ENCODE measurements at regions not wholly inside any gene's neighbourhood (a gene's known extent, or its start where the extent isn't known, plus 50 kb on each side); places are given as distances from the start of the nearest gene placed in this dataset.
"Not testable (repeated sequence)": the region's sequence is repeated elsewhere in the genome, so short reads cannot be mapped to it uniquely, and the experiment has no call there.

- no peak for DNase-seq (ENCODE audit: low read depth)
- TF ChIP-seq, protein P1, sequence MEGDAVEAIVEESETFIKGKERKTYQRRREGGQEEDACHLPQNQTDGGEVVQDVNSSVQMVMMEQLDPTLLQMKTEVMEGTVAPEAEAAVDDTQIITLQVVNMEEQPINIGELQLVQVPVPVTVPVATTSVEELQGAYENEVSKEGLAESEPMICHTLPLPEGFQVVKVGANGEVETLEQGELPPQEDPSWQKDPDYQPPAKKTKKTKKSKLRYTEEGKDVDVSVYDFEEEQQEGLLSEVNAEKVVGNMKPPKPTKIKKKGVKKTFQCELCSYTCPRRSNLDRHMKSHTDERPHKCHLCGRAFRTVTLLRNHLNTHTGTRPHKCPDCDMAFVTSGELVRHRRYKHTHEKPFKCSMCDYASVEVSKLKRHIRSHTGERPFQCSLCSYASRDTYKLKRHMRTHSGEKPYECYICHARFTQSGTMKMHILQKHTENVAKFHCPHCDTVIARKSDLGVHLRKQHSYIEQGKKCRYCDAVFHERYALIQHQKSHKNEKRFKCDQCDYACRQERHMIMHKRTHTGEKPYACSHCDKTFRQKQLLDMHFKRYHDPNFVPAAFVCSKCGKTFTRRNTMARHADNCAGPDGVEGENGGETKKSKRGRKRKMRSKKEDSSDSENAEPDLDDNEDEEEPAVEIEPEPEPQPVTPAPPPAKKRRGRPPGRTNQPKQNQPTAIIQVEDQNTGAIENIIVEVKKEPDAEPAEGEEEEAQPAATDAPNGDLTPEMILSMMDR (IDR thresholded peaks at IDR 0.05; ENCODE audit: insufficient read depth, low read depth, low read length, missing control alignments), result no peak
- H3K4me3 ChIP-seq (ENCODE audit: low read length), result no peak overlapping the region
These were observed 148.9 kb upstream of the FAM47C start for GRCh38 chrX:36859231-36859630.

- TF ChIP-seq, protein P1 (IDR thresholded peaks at IDR 0.05; ENCODE audit: insufficient read depth, low read depth, low read length, missing control alignments), result no peak
- DNase-seq (ENCODE audit: low read depth), result no peak
- no peak overlapping the region for H3K4me3 ChIP-seq (ENCODE audit: low read length)
These were observed 146.6 kb upstream of the FAM47C start for GRCh38 chrX:36861601-36862000.

- H3K4me3 ChIP-seq (ENCODE audit: low read length), result no peak overlapping the region
- peak; percentile 29 for DNase-seq (ENCODE audit: low read depth)
- TF ChIP-seq, protein P1 (IDR thresholded peaks at IDR 0.05; ENCODE audit: insufficient read depth, low read depth, low read length, missing control alignments), result peak; percentile 30
These were observed 141.0 kb upstream of the FAM47C start for GRCh38 chrX:36867143-36867542.

- no peak overlapping the region for H3K4me3 ChIP-seq (ENCODE audit: low read length)
- TF ChIP-seq, protein P1 (IDR thresholded peaks at IDR 0.05; ENCODE audit: insufficient read depth, low read depth, low read length, missing control alignments), result no peak
- no peak for DNase-seq (ENCODE audit: low read depth)
These were observed 139.6 kb upstream of the FAM47C start for GRCh38 chrX:36868592-36868991.

GRCh38 chrX:36869457-36869856, 138.7 kb upstream of the FAM47C start:
- DNase-seq (ENCODE audit: low read depth), result no peak
- TF ChIP-seq, protein P1 (IDR thresholded peaks at IDR 0.05; ENCODE audit: insufficient read depth, low read depth, low read length, missing control alignments), result no peak
- no peak overlapping the region for H3K4me3 ChIP-seq (ENCODE audit: low read length)

DNA sequence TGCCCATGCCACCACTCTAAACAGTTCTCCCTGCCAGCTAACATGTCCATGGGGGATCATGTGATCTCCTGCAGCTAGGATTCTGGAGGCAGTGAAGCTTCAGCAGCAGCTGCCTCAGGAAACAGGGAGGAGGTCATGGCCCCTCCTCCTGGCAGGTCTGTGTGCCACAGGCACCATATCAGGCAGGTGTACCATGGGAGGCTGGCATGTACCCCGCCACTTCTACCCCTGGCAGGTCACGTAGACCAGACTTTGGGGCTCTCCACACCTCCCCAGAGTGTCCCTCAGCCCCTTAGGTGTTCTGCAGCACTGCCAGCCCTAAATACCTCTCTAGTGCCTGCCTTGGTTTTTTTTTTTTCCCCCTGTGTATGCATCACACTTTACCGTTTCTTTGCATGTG, 110.5 kb upstream of the FAM47C start:
- H3K4me3 ChIP-seq (ENCODE audit: low read length), result no peak overlapping the region
- TF ChIP-seq, protein P1 (IDR thresholded peaks at IDR 0.05; ENCODE audit: insufficient read depth, low read depth, low read length, missing control alignments), result no peak
- no peak for DNase-seq (ENCODE audit: low read depth)

GRCh38 chrX:36898301-36898700, 109.9 kb upstream of the FAM47C start:
- DNase-seq (ENCODE audit: low read depth), result peak; percentile 13
- no peak overlapping the region for H3K4me3 ChIP-seq (ENCODE audit: low read length)
- TF ChIP-seq, protein P1 (IDR thresholded peaks at IDR 0.05; ENCODE audit: insufficient read depth, low read depth, low read length, missing control alignments), result peak; percentile 50

GRCh38 chrX:36904561-36904960, 103.6 kb upstream of the FAM47C start:
- not testable (repeated sequence) for DNase-seq (ENCODE audit: low read depth); H3K4me3 ChIP-seq (ENCODE audit: low read length)

Data from epithelial cell of esophagus (primary cell).